ENCODE measurements at regions not wholly inside any gene's neighbourhood (a gene's known extent, or its start where the extent isn't known, plus 50 kb on each side); places are given as distances from the start of the nearest gene placed in this dataset.

- Mint-ChIP-seq H3K4me1 (ENCODE audit: low read depth) (peaks cover 4% of the 10 kb centered on the region), H3K4me3 (ENCODE audit: low read depth) (no peak overlapping the region), H3K9me3 (ENCODE audit: low read depth) (no peaks in the 10 kb centered on the region), H3K27me3 (no peaks in the 10 kb centered on the region), H3K36me3 (ENCODE audit: insufficient read depth) (no peaks in the 10 kb centered on the region), H3K27ac (no peak overlapping the region)
- no peak for DNase-seq (ENCODE audit: low spot score, unreplicated experiment)
- no peak for TF ChIP-seq CTCF (IDR thresholded peaks at IDR 0.05; ENCODE audit: unreplicated experiment)
Observed at GRCh38 chr1:213876531-213876930, 111.2 kb upstream of the PROX1 start.

GRCh38 chr1:213883618-213884017, 104.2 kb upstream of the PROX1 start:
- H3K27me3 Mint-ChIP-seq, result peaks cover 3% of the 10 kb centered on the region
- H3K36me3 Mint-ChIP-seq (ENCODE audit: insufficient read depth), result no peaks in the 10 kb centered on the region
- no peaks in the 10 kb centered on the region for H3K4me1 Mint-ChIP-seq (ENCODE audit: low read depth)
- no peak overlapping the region for H3K27ac Mint-ChIP-seq
- no peak overlapping the region for H3K4me3 Mint-ChIP-seq (ENCODE audit: low read depth)
- DNase-seq (ENCODE audit: low spot score, unreplicated experiment), result no peak
- no peak for TF ChIP-seq CTCF (IDR thresholded peaks at IDR 0.05; ENCODE audit: unreplicated experiment)
- H3K9me3 Mint-ChIP-seq (ENCODE audit: low read depth), result no peaks in the 10 kb centered on the region

GRCh38 chr1:213884402-213884801, 103.4 kb upstream of the PROX1 start:
- no peak for DNase-seq (ENCODE audit: low spot score, unreplicated experiment)
- Mint-ChIP-seq H3K4me1 (ENCODE audit: low read depth) (no peaks in the 10 kb centered on the region), H3K36me3 (ENCODE audit: insufficient read depth) (no peaks in the 10 kb centered on the region), H3K27ac (no peak overlapping the region), H3K4me3 (ENCODE audit: low read depth) (no peak overlapping the region), H3K27me3 (peaks cover 3% of the 10 kb centered on the region), H3K9me3 (ENCODE audit: low read depth) (no peaks in the 10 kb centered on the region)
- TF ChIP-seq CTCF (IDR thresholded peaks at IDR 0.05; ENCODE audit: unreplicated experiment), result no peak

- Mint-ChIP-seq H3K4me1 (ENCODE audit: low read depth) (no peaks in the 10 kb centered on the region), H3K9me3 (ENCODE audit: low read depth) (no peaks in the 10 kb centered on the region), H3K27ac (no peak overlapping the region), H3K36me3 (ENCODE audit: insufficient read depth) (no peaks in the 10 kb centered on the region), H3K27me3 (peaks cover 3% of the 10 kb centered on the region), H3K4me3 (ENCODE audit: low read depth) (no peak overlapping the region)
- TF ChIP-seq CTCF (IDR thresholded peaks at IDR 0.05; ENCODE audit: unreplicated experiment), result no peak
- DNase-seq (ENCODE audit: low spot score, unreplicated experiment), result no peak
Observed at GRCh38 chr1:213884942-213885341, 102.8 kb upstream of the PROX1 start.

GRCh38 chr1:213887842-213888241, 99.9 kb upstream of the PROX1 start:
- Mint-ChIP-seq H3K4me1 (ENCODE audit: low read depth) (no peaks in the 10 kb centered on the region), H3K27ac (no peak overlapping the region), H3K27me3 (peaks cover 3% of the 10 kb centered on the region), H3K9me3 (ENCODE audit: low read depth) (no peaks in the 10 kb centered on the region), H3K36me3 (ENCODE audit: insufficient read depth) (no peaks in the 10 kb centered on the region), H3K4me3 (ENCODE audit: low read depth) (no peak overlapping the region)
- no peak for DNase-seq (ENCODE audit: low spot score, unreplicated experiment)
- TF ChIP-seq CTCF (IDR thresholded peaks at IDR 0.05; ENCODE audit: unreplicated experiment), result no peak

All from progenitor cell of endocrine pancreas (in vitro differentiated cells).